PC-3 (cell line): ENCODE measurements at regions not wholly inside any gene's neighbourhood (a gene's known extent, or its start where the extent isn't known, plus 50 kb on each side); places are given as distances from the start of the nearest gene placed in this dataset.

ENCODE experiments used
- EZH2 ChIP-seq: fragments of 300-600 bp; sonication (generic); IDR thresholded peaks from one replicate; pipeline ENCODE4 v1.6.1; 2017; ENCODE audit warnings: antibody characterized with exemption, mild to moderate bottlenecking, low read length; ENCODE audit not compliant: unreplicated experiment
- TF ChIP-seq, protein P1 (sequence below): fragments of 300-600 bp; sonication (generic); conservative IDR thresholded peaks from 2 replicates; pipeline ENCODE4 v1.5.1; 2017; ENCODE audit warnings: antibody characterized with exemption, low read depth, mild to moderate bottlenecking, low read length

DNA sequence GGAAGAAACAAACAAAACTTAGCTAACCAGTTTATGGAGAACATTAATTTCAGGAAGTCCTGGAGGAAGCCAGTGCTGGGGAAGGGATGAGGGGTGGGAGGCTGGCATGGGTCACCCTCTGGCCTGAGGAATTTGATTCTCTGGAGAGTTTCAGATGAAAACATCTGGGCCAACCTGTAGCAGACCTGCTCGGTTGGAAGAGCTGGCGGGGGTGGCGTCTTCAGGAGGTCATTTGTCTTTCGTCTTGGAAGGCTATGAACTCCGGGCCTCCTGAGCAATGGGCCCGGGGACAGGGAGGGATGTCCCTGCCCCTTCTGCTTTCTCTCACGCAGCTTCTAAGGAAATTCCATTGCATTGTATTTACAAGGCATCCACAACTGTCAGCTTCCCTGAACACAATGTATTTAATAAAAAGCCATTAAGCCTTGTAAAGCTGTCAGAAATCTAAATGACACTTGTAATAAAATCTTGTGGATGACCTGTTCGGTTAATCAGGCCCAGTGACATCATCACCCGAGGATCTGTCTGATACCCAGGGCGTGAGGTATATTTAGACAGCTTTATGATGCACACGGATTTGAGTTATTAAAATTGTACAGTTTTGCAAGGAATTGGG, 250.5 kb downstream of the RAB11FIP2 start:
- TF ChIP-seq, protein P1, sequence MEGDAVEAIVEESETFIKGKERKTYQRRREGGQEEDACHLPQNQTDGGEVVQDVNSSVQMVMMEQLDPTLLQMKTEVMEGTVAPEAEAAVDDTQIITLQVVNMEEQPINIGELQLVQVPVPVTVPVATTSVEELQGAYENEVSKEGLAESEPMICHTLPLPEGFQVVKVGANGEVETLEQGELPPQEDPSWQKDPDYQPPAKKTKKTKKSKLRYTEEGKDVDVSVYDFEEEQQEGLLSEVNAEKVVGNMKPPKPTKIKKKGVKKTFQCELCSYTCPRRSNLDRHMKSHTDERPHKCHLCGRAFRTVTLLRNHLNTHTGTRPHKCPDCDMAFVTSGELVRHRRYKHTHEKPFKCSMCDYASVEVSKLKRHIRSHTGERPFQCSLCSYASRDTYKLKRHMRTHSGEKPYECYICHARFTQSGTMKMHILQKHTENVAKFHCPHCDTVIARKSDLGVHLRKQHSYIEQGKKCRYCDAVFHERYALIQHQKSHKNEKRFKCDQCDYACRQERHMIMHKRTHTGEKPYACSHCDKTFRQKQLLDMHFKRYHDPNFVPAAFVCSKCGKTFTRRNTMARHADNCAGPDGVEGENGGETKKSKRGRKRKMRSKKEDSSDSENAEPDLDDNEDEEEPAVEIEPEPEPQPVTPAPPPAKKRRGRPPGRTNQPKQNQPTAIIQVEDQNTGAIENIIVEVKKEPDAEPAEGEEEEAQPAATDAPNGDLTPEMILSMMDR, result no peak
- TF ChIP-seq EZH2, result no peak
